GM12865 (cell line): ENCODE measurements at regions not wholly inside any gene's neighbourhood (a gene's known extent, or its start where the extent isn't known, plus 50 kb on each side); places are given as distances from the start of the nearest gene placed in this dataset.

ENCODE experiments used
- DNase-seq: peaks from one replicate; pipeline ENCODE4 v3.0.0; 2010; ENCODE audit warnings: low read depth
- H3K4me3 ChIP-seq: 2 replicates; pipeline ENCODE4 v1.5.1; 2011; ENCODE audit warnings: mild to moderate bottlenecking, low read depth, low read length, control low read depth
- TF ChIP-seq, protein P1 (sequence below): IDR thresholded peaks from 2 replicates; pipeline ENCODE4 v1.5.1; 2011; ENCODE audit warnings: low read length, control low read depth, low read depth, inconsistent platforms; ENCODE audit not compliant: insufficient read depth; ENCODE audit errors: missing control alignments

DNA sequence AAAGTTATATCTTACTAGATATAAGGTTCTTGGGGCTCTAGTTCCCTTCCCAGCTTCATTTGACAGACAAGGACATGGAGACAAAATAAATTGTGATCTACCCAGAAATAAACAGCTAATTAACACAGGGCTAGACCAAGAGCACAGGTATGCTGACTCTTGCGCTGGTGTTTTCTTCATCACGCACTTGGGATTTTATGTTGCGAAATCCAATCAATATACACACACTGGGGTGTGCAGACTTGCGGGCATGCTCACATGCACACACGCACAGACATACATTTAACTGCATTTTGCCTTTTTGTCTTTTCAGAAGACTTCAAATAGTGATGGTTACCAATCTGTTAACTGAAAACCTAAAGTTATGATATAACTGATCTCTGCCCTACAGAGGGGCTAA, 91.2 kb downstream of the LRATD1 start:
- no peak for DNase-seq
- no peak overlapping the region for H3K4me3 ChIP-seq
- TF ChIP-seq, protein P1, sequence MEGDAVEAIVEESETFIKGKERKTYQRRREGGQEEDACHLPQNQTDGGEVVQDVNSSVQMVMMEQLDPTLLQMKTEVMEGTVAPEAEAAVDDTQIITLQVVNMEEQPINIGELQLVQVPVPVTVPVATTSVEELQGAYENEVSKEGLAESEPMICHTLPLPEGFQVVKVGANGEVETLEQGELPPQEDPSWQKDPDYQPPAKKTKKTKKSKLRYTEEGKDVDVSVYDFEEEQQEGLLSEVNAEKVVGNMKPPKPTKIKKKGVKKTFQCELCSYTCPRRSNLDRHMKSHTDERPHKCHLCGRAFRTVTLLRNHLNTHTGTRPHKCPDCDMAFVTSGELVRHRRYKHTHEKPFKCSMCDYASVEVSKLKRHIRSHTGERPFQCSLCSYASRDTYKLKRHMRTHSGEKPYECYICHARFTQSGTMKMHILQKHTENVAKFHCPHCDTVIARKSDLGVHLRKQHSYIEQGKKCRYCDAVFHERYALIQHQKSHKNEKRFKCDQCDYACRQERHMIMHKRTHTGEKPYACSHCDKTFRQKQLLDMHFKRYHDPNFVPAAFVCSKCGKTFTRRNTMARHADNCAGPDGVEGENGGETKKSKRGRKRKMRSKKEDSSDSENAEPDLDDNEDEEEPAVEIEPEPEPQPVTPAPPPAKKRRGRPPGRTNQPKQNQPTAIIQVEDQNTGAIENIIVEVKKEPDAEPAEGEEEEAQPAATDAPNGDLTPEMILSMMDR: no peak

DNA sequence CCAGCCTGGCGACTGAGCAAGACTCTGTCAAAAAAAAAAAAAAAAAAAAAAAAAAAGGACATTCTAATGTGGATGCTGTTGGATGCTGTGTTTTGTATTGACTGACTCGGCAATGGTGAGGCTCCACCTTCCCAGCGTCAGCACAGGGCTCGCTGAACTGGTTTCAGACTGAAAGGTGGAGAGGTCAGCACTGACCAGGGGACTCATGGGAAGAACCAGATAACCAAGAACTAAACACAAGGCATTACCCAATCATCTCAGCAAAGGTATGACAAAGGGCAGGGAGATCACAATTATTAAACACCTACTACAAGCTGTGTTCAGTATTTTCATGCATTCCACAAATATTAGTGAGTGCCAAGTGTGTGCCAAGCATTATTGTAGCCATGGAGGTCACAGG, 103.2 kb downstream of the LRATD1 start:
- TF ChIP-seq, protein P1: no peak

DNA sequence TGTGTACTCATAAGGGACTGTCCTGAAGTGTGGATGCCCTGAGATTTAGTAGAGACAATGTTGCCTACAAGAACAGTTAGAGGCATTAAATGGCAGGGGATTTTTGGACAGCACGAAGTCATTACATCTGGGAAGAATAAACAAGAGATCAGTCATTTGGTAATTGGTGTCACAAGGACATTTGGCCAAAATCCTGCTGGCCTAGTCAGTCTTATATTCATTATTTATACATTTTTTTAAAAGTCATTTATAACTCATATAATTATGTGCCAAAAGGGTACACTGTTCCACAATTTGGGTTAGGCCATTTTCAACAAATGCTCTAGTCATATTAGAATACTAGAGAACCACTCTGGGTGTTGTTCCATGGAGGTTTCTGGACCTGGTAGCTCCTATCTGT, 104.7 kb downstream of the LRATD1 start:
- H3K4me3 ChIP-seq: no peak overlapping the region
- no peak for DNase-seq
- TF ChIP-seq, protein P1: no peak

More for the DNA sequence above, 103.2 kb downstream of the LRATD1 start:
- DNase-seq: no peak
- no peak overlapping the region for H3K4me3 ChIP-seq

DNA sequence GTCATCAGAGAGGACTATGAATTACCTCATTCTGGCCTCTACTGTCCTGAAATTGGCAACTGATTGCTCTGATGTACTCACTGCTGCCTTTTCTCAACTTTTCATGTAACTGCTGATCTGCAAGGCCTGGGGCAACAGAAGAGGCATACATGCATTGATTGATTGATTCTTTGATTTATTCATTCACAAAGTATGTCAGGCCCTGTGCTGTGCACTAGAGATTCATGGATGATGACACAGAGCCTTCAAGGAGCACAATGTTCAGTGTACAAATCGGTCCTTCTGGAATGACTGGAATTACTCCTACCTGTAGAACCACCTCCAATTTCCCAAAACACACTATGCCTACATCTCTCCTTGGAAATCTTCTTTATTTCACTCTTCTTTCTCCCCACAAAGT, 111.3 kb downstream of the LRATD1 start:
- TF ChIP-seq, protein P1: no peak
- no peak overlapping the region for H3K4me3 ChIP-seq
- no peak for DNase-seq

DNA sequence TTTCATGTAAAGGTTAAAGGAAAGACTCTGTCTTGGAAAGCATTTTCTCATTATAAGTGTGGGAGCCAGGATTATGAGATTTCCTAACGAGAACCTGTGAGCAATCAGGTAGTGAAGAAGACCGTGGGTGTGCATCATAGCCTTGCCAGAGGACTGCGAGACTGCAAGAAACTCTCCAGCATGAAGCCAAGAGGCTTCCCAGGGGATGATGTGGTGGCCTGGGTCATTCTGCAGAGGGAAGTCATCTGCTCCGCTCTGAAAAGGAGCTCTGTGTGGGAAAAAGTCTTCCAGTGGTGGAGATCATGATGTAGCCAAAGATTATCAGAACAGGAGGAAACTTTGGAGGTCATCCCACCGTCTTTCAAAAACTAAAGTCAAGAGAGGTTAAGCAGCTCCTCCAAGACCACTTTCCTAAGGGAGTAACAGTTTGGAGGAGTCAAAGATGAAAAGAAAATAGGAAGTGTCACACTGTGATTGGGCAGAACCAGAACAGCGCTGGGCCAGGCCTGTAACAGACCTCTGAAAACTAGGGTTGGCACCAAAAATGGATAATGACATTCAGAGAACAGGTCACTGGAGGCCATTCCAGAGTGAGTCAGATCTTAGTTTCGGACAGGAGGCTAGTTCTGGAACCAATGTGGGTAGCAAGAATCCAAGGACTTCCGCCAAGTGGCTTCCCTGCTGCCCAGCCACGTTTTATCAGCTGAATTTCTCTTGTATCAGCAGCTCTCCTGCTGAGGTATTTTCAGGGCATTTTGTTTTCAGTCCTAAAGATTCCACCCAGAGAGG, 113.0 kb downstream of the LRATD1 start:
- DNase-seq: no peak
- H3K4me3 ChIP-seq: no peak overlapping the region
- TF ChIP-seq, protein P1: no peak

DNA sequence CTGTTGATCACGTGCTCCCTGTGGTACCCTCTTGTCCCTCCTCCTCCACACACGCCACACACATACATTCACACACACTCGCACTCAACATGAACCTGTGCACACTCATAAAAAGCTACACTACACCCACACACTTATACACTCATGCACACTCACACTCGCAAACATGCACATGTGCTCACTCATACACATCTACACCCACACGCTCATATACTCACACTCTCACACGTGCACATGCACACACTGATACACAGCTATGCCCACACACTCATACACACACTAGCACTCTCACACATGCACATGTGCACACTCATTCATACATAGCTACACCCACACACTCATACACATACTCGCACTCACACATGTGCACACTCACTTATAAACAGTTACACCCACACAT, 113.6 kb downstream of the LRATD1 start:
- TF ChIP-seq, protein P1: no peak
- DNase-seq: no peak
- no peak overlapping the region for H3K4me3 ChIP-seq

DNA sequence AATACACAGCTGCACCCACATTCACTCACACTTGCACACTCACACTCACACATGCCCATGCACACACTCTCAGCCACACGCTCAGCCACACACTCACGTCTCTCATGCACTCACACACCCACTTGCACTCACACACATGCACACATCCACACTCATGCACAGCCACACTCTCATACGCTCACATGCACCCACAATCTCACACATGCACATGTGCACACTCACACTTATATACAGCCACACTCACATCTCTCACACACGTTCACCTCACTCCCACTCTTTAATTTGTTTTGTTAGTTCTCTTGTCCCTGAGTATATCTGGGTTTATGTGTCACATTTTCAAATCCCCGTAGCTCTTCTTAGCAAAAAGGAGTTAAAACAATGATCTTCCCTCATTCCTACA, 114.9 kb downstream of the LRATD1 start:
- no peak for DNase-seq

More for the DNA sequence above, 114.9 kb downstream of the LRATD1 start:
- H3K4me3 ChIP-seq: no peak overlapping the region
- TF ChIP-seq, protein P1: no peak
